Activated CD8-positive, alpha-beta memory T cell treated with anti-CD3 and anti-CD28 coated beads, Interleukin-2, amount 50 U/mL, for 1 hour (primary cell): ENCODE measurements at regions not wholly inside any gene's neighbourhood (a gene's known extent, or its start where the extent isn't known, plus 50 kb on each side); places are given as distances from the start of the nearest gene placed in this dataset.

Experiments used
- DNase-seq: peaks from one replicate; pipeline ENCODE4 v3.0.0-alpha.2; 2020; ENCODE audit errors: extremely low read depth

DNA sequence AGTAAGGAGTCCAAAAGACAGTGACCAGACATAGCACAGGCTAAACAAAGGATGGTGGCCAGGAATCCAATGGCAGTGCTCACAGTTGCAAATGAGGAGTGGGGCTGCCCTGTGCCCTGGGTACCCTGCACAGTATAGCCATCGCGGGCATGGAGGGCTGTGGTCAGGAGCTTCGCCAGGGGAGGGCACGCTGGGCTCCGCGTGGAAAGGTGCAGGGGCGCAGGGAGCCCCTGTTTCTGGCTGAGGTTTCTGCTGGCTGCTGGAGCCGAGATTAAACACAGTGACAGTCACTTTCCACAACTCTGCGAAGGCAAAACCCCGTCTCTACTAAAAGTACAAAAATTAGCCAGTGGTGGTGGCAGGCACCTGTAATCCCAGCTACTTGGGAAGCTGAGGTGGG is 194.7 kb downstream of the GALR1 start:
- DNase-seq = no peak

DNA sequence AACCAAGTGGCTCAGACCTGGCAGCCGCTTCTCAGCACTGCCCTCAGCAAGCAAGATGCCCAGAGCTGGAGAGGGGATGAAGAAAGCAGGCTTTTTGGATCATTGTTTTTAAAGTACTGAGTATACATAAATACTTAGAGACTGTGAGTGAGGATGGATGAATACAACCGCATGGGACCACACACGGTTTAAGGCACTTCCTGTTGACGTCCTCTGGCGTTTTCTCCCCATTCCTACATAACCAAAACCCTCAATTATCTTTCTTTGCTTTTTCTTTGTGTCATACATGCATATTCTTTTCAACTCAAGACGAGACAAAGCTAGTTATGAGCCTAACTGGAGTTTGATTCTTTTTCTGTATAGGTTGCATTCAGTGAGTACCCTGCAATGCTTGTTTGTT is 198.4 kb downstream of the GALR1 start:
- no peak for DNase-seq

DNA sequence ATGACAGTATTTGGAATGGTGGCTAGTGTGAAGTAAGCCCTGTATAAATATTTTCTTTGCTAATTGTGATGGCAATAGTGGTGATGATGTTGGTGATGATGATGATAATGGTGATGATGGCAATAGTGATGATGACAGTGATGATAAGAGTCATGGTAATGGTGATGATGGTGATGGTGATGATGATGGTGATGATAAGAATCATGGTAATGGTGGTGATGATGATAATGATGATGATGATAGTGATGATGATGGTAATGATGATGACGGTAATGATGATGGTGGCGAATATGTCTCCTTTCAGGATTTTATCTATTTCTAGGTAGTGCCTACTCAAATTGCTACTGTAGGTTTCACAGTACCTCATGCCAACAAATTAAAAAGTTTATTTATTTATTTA is 205.4 kb downstream of the GALR1 start:
- no peak for DNase-seq

DNA sequence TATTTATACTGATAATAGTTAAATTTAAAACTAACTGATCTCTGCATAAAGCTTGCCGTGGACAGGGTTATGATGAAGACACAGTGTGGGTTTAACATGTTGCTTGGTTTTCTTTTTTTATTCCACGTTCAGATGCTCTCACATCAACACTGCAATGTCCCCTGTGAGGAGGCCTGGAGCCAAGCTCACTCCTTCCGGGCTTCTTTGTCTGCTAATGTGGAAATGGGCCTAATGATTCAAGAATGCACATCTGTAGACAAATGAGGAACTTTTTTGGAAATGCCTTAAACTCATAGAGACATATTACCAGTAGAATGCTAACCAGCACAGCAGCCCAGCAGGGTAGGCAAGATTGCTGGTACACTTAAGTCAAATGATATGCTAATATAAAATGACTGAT is 208.0 kb downstream of the GALR1 start:
- DNase-seq = no peak

GRCh38 chr18:77461062-77461688 is 211.5 kb downstream of the GALR1 start:
- DNase-seq = no peak

- no peak for DNase-seq
These were observed 215.3 kb downstream of the GALR1 start for GRCh38 chr18:77464917-77465316.

DNA sequence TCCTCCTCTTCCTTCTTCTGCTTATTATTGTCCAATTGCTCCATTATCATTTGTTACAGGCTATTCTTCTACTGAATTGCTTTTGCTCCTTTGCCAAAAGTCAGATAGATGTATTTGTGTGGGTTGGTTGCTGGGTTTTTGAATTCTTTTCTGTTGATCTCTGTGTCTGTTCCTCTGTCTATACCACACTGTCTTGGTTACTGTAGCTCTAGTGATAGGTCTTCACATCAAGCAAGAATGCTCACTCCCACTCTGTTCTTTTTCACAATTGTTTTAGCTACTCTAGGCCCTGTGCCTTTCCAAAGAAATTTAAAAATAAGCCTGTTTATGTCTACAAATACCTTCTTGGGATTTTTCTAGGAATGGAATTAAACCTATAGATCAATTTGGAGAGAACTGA is 217.2 kb downstream of the GALR1 start:
- no peak for DNase-seq

- no peak for DNase-seq
These were observed 219.5 kb downstream of the GALR1 start for GRCh38 chr18:77469131-77469530.

- no peak for DNase-seq
These were observed 221.1 kb downstream of the GALR1 start for GRCh38 chr18:77470569-77471413.

GRCh38 chr18:77472509-77472908 is 222.9 kb downstream of the GALR1 start:
- DNase-seq = no peak

DNA sequence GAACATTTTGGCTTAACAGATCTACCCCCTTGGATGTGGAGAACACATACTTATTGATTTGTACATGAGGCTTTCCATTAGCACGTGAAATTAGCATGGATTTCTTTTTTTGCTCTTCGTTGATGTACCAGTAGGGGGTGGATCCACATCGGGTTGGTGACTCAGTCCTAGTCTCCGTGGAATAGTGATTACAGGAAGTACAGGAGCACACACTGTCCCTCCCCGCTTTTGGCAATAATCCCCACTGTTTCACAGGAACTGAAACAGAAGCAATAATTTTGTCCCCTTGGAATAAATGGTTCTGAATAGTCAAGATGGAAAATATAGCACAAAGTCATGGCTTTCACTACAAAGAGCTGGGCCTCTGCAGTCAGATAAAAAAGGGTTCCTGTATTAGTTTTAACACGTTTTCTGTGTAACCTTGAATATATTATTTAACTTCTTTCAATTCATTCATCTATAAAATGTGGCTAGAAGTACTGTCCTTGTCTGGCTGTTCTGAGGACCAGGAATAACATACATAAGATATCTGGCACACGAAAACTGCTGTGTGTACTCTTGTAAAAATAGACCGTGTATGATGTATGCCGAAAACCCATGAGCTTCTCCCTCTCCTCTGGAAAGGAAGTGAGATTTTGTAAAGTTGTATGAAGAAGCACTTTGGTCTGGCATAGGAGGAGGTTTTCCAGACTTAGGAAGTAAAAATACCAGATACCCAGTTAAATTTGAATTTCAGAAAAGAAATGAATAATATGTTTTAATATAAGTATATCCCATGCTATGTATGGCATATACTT is 229.2 kb downstream of the GALR1 start:
- no peak for DNase-seq

DNA sequence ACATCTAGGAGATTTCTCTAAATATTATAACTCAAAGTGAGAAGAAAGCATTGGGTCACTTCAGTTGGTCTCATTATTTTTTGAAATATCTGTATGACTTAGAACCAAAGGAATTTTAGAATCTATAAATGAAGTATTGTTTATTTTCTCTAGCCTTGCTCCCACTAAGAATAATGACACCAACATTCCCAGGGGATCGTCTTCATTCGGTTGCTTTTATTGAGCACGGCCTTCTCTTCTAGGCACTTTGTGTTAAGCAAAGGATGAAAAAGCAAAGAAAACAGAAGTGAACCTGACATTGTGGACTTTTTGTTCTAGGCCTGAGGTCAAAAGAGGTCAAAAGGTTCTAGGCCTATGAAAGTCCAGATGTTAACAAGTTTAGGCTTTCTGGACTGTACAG is 231.9 kb downstream of the GALR1 start:
- DNase-seq = no peak

- DNase-seq = no peak
These were observed 232.8 kb downstream of the GALR1 start for GRCh38 chr18:77482190-77483085.

GRCh38 chr18:77486985-77487384 is 237.3 kb downstream of the GALR1 start:
- no peak for DNase-seq

- no peak for DNase-seq
These were observed 238.5 kb downstream of the GALR1 start for GRCh38 chr18:77487951-77488740.

DNA sequence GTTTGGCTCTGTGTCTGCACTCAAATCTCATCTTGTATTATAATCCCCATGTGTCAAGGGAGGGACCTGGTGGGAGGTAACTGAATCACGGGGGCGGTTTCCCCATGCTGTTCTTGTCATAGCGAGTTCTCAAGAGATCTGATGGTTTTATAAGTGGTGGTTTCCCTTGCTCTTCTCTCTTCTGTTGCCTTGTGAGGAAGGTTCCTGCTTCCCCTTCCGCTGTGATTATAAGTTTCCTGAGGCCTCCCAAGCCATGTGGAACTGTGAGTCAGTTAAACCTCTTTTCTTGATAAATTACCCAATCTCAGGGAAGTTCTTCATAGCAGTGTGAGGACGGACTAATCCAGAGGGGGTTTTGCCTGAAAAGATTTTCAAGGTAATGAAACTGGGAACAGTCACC is 245.4 kb downstream of the GALR1 start:
- no peak for DNase-seq

- no peak for DNase-seq
These were observed 246.5 kb downstream of the GALR1 start for GRCh38 chr18:77495982-77496690.

DNA sequence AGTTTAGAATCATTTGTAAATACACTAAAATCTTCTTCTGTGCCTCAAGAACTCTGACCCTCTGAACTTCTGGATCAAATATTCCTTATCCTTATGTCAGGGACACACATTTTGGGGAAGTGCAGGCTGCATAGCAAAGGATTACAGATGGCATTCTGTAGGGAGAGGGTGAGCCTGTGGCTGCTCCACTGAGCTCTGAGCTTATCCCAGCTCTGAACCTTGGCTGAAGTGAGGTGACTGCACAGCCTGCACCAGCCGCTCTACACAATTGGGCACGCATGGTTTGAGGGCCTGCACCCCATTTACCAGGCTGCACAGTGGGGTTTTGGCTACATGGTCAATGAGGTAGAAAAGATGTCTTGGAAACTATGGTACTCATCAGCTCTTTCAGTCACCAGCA is 251.6 kb downstream of the GALR1 start:
- DNase-seq = no peak

DNA sequence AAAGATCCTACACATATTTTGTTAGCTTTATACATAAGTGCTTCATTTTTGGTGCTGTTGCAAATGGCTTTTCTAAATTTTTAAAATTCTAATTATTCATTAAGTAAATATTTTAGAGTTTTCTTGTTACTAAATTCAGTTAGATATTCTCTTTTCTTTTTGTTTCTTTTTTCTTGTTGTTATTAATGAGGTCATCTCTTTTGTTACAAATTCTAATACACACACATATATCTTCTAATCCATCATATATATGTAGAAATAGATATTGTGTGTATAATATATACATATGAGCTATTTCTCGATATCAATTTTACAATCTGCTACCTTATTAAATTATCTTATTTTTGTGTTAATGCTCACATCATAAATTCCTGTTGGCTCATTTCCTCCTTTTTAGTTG is 255.9 kb downstream of the GALR1 start:
- DNase-seq = no peak

DNA sequence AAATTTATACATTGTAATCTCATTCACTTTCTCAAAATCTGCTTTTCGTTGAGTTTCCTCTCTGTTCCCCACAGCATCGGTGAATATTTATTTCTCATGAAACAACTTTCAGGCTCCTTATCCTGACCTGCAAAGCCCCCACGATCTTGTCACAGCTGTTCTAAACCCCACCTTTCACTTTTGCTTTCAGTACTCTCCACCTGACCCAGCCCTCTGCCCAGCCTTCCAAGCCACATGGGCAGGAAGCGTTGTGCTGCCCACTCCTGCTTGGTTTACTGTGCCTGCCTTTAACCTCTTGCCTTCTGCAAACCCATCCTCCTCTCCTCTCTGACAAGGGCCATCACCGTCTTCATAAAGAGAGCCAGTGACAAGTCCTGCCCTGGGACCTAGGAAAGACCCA is 262.5 kb downstream of the GALR1 start:
- DNase-seq = no peak
